Gastroesophageal sphincter (tissue), 4 donors: ENCODE measurements at regions not wholly inside any gene's neighbourhood (a gene's known extent, or its start where the extent isn't known, plus 50 kb on each side); places are given as distances from the start of the nearest gene placed in this dataset.

Source experiments
- ATAC-seq: fragments of 150-250 bp; one replicate; pipeline ENCODE4 v1.9.1; 2016; ENCODE audit warnings: mild to moderate bottlenecking, moderate library complexity
- H3K27ac ChIP-seq, 4 donors: fragments of 200-600 bp; sonication (generic) in 3 of 4; 1 replicate in 3 of 4; 2 replicates in 1 of 4; pipeline ENCODE4 v1.5.1; 2016 to 2019
- H3K27me3 ChIP-seq: fragments of 200-600 bp; sonication (generic); one replicate; pipeline ENCODE4 v1.5.1; 2019
- H3K36me3 ChIP-seq, 2 donors: fragments of 200-600 bp; sonication (generic); one replicate each; pipeline ENCODE4 v1.5.1; 2019; ENCODE audit warnings: control low read depth in 1 of 2
- H3K4me1 ChIP-seq, 3 donors: fragments of 200-600 bp; sonication (generic); 1 replicate in 2 of 3; 2 replicates in 1 of 3; pipeline ENCODE4 v1.5.1; 2016 to 2019; ENCODE audit warnings: control low read depth in 2 of 3
- H3K4me3 ChIP-seq, 2 donors: fragments of 200-600 bp; sonication (generic); one replicate each; pipeline ENCODE4 v1.5.1; 2019; ENCODE audit warnings: mild to moderate bottlenecking in 1 of 2, moderate library complexity in 1 of 2
- H3K9me3 ChIP-seq, 3 donors: fragments of 200-600 bp; sonication (generic); one replicate each; pipeline ENCODE4 v1.5.1; 2017 to 2019; ENCODE audit warnings: control low read depth in 2 of 3
- EP300 ChIP-seq: sonication (generic); formaldehyde crosslinking; IDR thresholded peaks from one replicate; pipeline ENCODE4 v1.6.1; 2017; ENCODE audit warnings: antibody characterized with exemption, mild to moderate bottlenecking
- POLR2A ChIP-seq, 2 donors: fragments of 450-650 bp; IDR thresholded peaks; one replicate each; pipeline ENCODE4 v1.6.1; 2017; ENCODE audit warnings: antibody characterized with exemption in 2 of 2, mild to moderate bottlenecking in 2 of 2, moderate library complexity in 1 of 2
- POLR2AphosphoS5 ChIP-seq: sonication (generic); formaldehyde crosslinking; IDR thresholded peaks from one replicate; pipeline ENCODE4 v1.6.1; 2017; ENCODE audit warnings: antibody characterized with exemption
- WGBS, 2 donors: methylation state at CpG; one replicate each; pipeline ENCODE4 v1.1.5; 2018; ENCODE audit warnings: low coverage in 1 of 2; 5-methylcytosine and 5-hydroxymethylcytosine counted together
- TF ChIP-seq, protein P1 (sequence below), 4 experiments: fragments of 200-600 bp in 2 of 4; fragments of 450-650 bp in 2 of 4; sonication (generic) in 1 of 4; IDR thresholded peaks; one replicate each; pipeline ENCODE4 v1.5.1; 2017 to 2019; ENCODE audit warnings: antibody characterized with exemption in 4 of 4, mild to moderate bottlenecking in 2 of 4, moderate library complexity in 2 of 4

DNA sequence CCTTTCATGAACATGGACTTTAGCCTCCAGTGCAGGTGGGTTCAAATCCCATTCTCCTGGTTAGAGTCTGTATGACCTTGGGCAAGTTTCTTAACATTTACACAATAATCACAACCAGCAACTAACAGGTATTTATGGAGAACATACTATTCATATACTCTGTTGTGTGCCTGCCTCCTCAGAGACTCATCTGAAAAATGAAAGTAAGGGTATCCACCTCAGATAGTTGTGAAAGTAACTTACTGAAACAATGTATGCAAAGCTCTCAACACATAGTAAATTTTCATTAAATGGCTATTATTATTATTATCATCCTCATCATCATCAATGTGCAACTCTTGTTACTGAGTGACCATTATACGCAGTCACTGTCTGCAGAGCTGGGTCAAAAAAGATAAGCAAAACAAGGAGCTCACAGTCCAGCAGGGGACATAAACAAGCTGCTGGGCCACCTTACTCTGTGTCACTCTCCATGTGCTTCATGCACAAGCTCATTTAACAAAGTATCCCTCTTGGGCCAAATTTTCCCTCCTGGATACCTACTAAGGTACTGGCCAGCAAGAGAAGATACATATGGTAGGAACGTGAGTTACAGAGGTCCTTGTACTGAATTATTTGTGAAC, 70.9 kb upstream of the FNDC3A start:
- H3K27ac ChIP-seq = no peak overlapping the region
- no peak for TF ChIP-seq EP300
- TF ChIP-seq, protein P1, sequence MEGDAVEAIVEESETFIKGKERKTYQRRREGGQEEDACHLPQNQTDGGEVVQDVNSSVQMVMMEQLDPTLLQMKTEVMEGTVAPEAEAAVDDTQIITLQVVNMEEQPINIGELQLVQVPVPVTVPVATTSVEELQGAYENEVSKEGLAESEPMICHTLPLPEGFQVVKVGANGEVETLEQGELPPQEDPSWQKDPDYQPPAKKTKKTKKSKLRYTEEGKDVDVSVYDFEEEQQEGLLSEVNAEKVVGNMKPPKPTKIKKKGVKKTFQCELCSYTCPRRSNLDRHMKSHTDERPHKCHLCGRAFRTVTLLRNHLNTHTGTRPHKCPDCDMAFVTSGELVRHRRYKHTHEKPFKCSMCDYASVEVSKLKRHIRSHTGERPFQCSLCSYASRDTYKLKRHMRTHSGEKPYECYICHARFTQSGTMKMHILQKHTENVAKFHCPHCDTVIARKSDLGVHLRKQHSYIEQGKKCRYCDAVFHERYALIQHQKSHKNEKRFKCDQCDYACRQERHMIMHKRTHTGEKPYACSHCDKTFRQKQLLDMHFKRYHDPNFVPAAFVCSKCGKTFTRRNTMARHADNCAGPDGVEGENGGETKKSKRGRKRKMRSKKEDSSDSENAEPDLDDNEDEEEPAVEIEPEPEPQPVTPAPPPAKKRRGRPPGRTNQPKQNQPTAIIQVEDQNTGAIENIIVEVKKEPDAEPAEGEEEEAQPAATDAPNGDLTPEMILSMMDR (IDR thresholded peaks at IDR 0.05) = no peak
- TF ChIP-seq POLR2AphosphoS5 = no peak
- no peak for TF ChIP-seq POLR2A (IDR thresholded peaks at IDR 0.05)
- H3K4me3 ChIP-seq = no peak overlapping the region
- H3K27me3 ChIP-seq = no peaks in the 10 kb centered on the region
- no peaks in the 10 kb centered on the region for H3K36me3 ChIP-seq
- peaks cover 0 to 15% (median 0%) of the 10 kb centered on the region in 3 donors for H3K4me1 ChIP-seq
- ATAC-seq = no peak
- no peaks in the 10 kb centered on the region for H3K9me3 ChIP-seq
- WGBS, 2 donors = 80 to 82% methylated on average over 2 of the region's 2 CpGs

- Histone ChIP-seq H3K9me3 (no peaks in the 10 kb centered on the region), H3K4me3 (no peak overlapping the region), H3K27ac (no peak overlapping the region), H3K4me1 (peaks cover 0 to 15% (median 0%) of the 10 kb centered on the region in 3 donors), H3K27me3 (no peaks in the 10 kb centered on the region), H3K36me3 (no peaks in the 10 kb centered on the region)
- no peak for ATAC-seq
- 85 to 91% methylated on average over 4 to 6 of the region's 6 CpGs for WGBS, 2 donors
- TF ChIP-seq POLR2AphosphoS5 (no peak), EP300 (no peak), POLR2A (IDR thresholded peaks at IDR 0.05) (no peak)
- TF ChIP-seq, protein P1 (IDR thresholded peaks at IDR 0.05) = no peak
Measured at GRCh38 chr13:48906200-48906599, 69.5 kb upstream of the FNDC3A start.

GRCh38 chr13:48908381-48909055, 67.2 kb upstream of the FNDC3A start:
- Histone ChIP-seq H3K4me3 (no peak overlapping the region), H3K27ac (no peak overlapping the region)

GRCh38 chr13:48909056-48909389, 66.7 kb upstream of the FNDC3A start:
- Histone ChIP-seq H3K4me3 (no peak overlapping the region), H3K36me3 (no peaks in the 10 kb centered on the region), H3K27ac (no peak overlapping the region), H3K27me3 (no peaks in the 10 kb centered on the region), H3K4me1 (peaks cover 0 to 15% (median 0%) of the 10 kb centered on the region in 3 donors), H3K9me3 (no peaks in the 10 kb centered on the region)
- WGBS, 2 donors = 27 to 46% methylated on average over 2 of the region's 2 CpGs
- TF ChIP-seq EP300 = no peak
- TF ChIP-seq, protein P1 (IDR thresholded peaks at IDR 0.05) = no peak
- no peak for TF ChIP-seq POLR2AphosphoS5
- no peak for TF ChIP-seq POLR2A (IDR thresholded peaks at IDR 0.05)
- ATAC-seq = no peak

More at GRCh38 chr13:48908381-48909055, 67.2 kb upstream of the FNDC3A start:
- H3K4me1 ChIP-seq = peaks cover 0 to 15% (median 0%) of the 10 kb centered on the region in 3 donors
- peak; percentile 35 for TF ChIP-seq POLR2AphosphoS5
- no peak for TF ChIP-seq POLR2A (IDR thresholded peaks at IDR 0.05)
- H3K36me3 ChIP-seq = no peaks in the 10 kb centered on the region
- no peaks in the 10 kb centered on the region for H3K9me3 ChIP-seq
- H3K27me3 ChIP-seq = no peaks in the 10 kb centered on the region
- ATAC-seq = no peak
- 13 to 67% methylated on average over 1 to 2 of the region's 2 CpGs for WGBS, 2 donors

GRCh38 chr13:48910686-48911085, 65.0 kb upstream of the FNDC3A start:
- TF ChIP-seq, protein P1 (IDR thresholded peaks at IDR 0.05) = no peak
- TF ChIP-seq POLR2AphosphoS5 (no peak), EP300 (no peak), POLR2A (IDR thresholded peaks at IDR 0.05) (no peak)
- Histone ChIP-seq H3K36me3 (no peaks in the 10 kb centered on the region), H3K4me3 (no peak overlapping the region), H3K27ac (no peak overlapping the region), H3K9me3 (no peaks in the 10 kb centered on the region), H3K4me1 (peaks cover 0 to 15% (median 0%) of the 10 kb centered on the region in 3 donors), H3K27me3 (no peaks in the 10 kb centered on the region)
- WGBS, 2 donors = 50 to 100% methylated on average over 1 to 2 of the region's 2 CpGs
- ATAC-seq = no peak
